HEK293 (cell line): ENCODE measurements at regions not wholly inside any gene's neighbourhood (a gene's known extent, or its start where the extent isn't known, plus 50 kb on each side); places are given as distances from the start of the nearest gene placed in this dataset.

Source experiments
- CTCF ChIA-PET: fragments of 350-600 bp; formaldehyde crosslinking; extraction: SDS; loops from one replicate; lab custom pipeline; 2021; ENCODE audit warnings: antibody characterized with exemption; lab: Yijun Ruan, JAX
- POLR2A ChIA-PET: fragments of 300-600 bp; formaldehyde crosslinking; extraction: SDS; loops from one replicate; lab custom pipeline; 2020; ENCODE audit warnings: antibody characterized with exemption, inconsistent platforms; lab: Yijun Ruan, JAX
- H3K27ac ChIP-seq: fragments of 200-500 bp; sonication (Bioruptor generic); 2 replicates; pipeline ENCODE4 v1.5.1; 2014; ENCODE audit warnings: low read depth, low read length, control low read depth, inconsistent platforms; ENCODE audit errors: extremely low read depth
- H3K36me3 ChIP-seq, 2 experiments: fragments of 200-500 bp in 1 of 2; sonication (Bioruptor generic) in 1 of 2; 1 replicate in 1 of 2; 2 replicates in 1 of 2; pipeline ENCODE4 v1.5.1; 2014 to 2017; ENCODE audit warnings: inconsistent platforms in 2 of 2, low read length in 2 of 2; ENCODE audit not compliant: control insufficient read depth in 2 of 2, insufficient read depth in 1 of 2
- H3K4me1 ChIP-seq: fragments of 200-500 bp; sonication (Bioruptor generic); 2 replicates; pipeline ENCODE4 v1.5.1; 2014; ENCODE audit warnings: mild to moderate bottlenecking, low read length, inconsistent platforms; ENCODE audit not compliant: control insufficient read depth, insufficient read depth
- H3K4me3 ChIP-seq: 2 replicates; pipeline ENCODE4 v1.5.1; 2011; ENCODE audit warnings: low read depth, mild to moderate bottlenecking, control low read depth, low read length, moderate library complexity
- H3K9me3 ChIP-seq: fragments of 200-500 bp; sonication (Bioruptor generic); 2 replicates; pipeline ENCODE4 v1.5.1; 2014; ENCODE audit warnings: low read depth, low read length, inconsistent platforms; ENCODE audit not compliant: control insufficient read depth, insufficient read depth
- BCL6B ChIP-seq: fragments of 450-650 bp; formaldehyde crosslinking; IDR thresholded peaks from 2 replicates; pipeline ENCODE4 v1.5.1; 2017; ENCODE audit warnings: missing biosample characterization, missing genetic modification characterization
- IKZF3 ChIP-seq: fragments of 450-650 bp; IDR thresholded peaks from 2 replicates; pipeline ENCODE4 v1.5.0; 2018; ENCODE audit warnings: missing biosample characterization, mild to moderate bottlenecking, missing genetic modification characterization, moderate library complexity
- KLF9 ChIP-seq: fragments of 450-650 bp; formaldehyde crosslinking; IDR thresholded peaks from 2 replicates; pipeline ENCODE4 v1.5.1; 2016; ENCODE audit warnings: missing biosample characterization, missing genetic modification characterization, low read depth
- PRDM10 ChIP-seq: fragments of 450-650 bp; formaldehyde crosslinking; IDR thresholded peaks from 2 replicates; pipeline ENCODE4 v1.5.1; 2016; ENCODE audit warnings: missing biosample characterization, missing genetic modification characterization
- ZBTB6 ChIP-seq: fragments of 450-650 bp; formaldehyde crosslinking; IDR thresholded peaks from 2 replicates; pipeline ENCODE4 v1.5.1; 2017; ENCODE audit warnings: missing biosample characterization, missing genetic modification characterization
- ZFP69B ChIP-seq: fragments of 450-650 bp; formaldehyde crosslinking; IDR thresholded peaks from 2 replicates; pipeline ENCODE4 v1.5.1; 2016; ENCODE audit warnings: missing biosample characterization, missing genetic modification characterization
- ZNF132 ChIP-seq: fragments of 450-650 bp; formaldehyde crosslinking; IDR thresholded peaks from 2 replicates; pipeline ENCODE4 v1.5.1; 2017; ENCODE audit warnings: missing biosample characterization, missing genetic modification characterization, borderline replicate concordance
- ZNF138 ChIP-seq: fragments of 450-650 bp; formaldehyde crosslinking; IDR thresholded peaks from 2 replicates; pipeline ENCODE4 v1.5.1; 2016; ENCODE audit warnings: missing biosample characterization, missing genetic modification characterization, borderline replicate concordance
- ZNF394 ChIP-seq: fragments of 450-650 bp; formaldehyde crosslinking; IDR thresholded peaks from 2 replicates; pipeline ENCODE4 v1.5.1; 2016; ENCODE audit warnings: missing biosample characterization, missing genetic modification characterization, mild to moderate bottlenecking, moderate library complexity, borderline replicate concordance
- ZNF510 ChIP-seq: fragments of 450-650 bp; formaldehyde crosslinking; IDR thresholded peaks from 2 replicates; pipeline ENCODE4 v1.5.1; 2018; ENCODE audit warnings: mild to moderate bottlenecking, missing genetic modification characterization, missing biosample characterization; ENCODE audit not compliant: insufficient replicate concordance
- ZNF530 ChIP-seq: fragments of 450-650 bp; formaldehyde crosslinking; IDR thresholded peaks from 2 replicates; pipeline ENCODE4 v1.5.1; 2016; ENCODE audit warnings: low read depth, missing biosample characterization, missing genetic modification characterization
- ZNF555 ChIP-seq: fragments of 450-650 bp; formaldehyde crosslinking; conservative IDR thresholded peaks from 2 replicates; pipeline ENCODE4 v1.5.1; 2017; ENCODE audit warnings: missing biosample characterization, mild to moderate bottlenecking, missing genetic modification characterization, inconsistent platforms
- ZNF561 ChIP-seq: fragments of 450-650 bp; IDR thresholded peaks from 2 replicates; pipeline ENCODE4 v1.5.1; 2018; ENCODE audit warnings: missing biosample characterization, missing genetic modification characterization, borderline replicate concordance
- ZNF596 ChIP-seq: fragments of 450-650 bp; IDR thresholded peaks from 2 replicates; pipeline ENCODE4 v1.5.0; 2018; ENCODE audit warnings: missing biosample characterization, mild to moderate bottlenecking, missing genetic modification characterization, moderate library complexity
- ZNF629 ChIP-seq: fragments of 450-650 bp; formaldehyde crosslinking; IDR thresholded peaks from 2 replicates; pipeline ENCODE4 v1.5.1; 2017; ENCODE audit warnings: missing biosample characterization, missing genetic modification characterization
- ZNF747 ChIP-seq: fragments of 450-650 bp; formaldehyde crosslinking; IDR thresholded peaks from 2 replicates; pipeline ENCODE4 v1.5.1; 2016; ENCODE audit warnings: missing biosample characterization, missing genetic modification characterization
- ZSCAN16 ChIP-seq: fragments of 450-650 bp; formaldehyde crosslinking; IDR thresholded peaks from 2 replicates; pipeline ENCODE4 v1.5.1; 2016; ENCODE audit warnings: missing biosample characterization, missing genetic modification characterization

- TF ChIP-seq PRDM10, result 0 out of 2 replicates have a peak, but pooled peaks have one; percentile 19
- TF ChIP-seq ZBTB6 (tag by site-specific recombination), result no peak
- peak; percentile 85 for TF ChIP-seq ZNF629 (tag by site-specific recombination)
- no peak for TF ChIP-seq ZNF555 (tag by site-specific recombination)
- TF ChIP-seq ZNF394 (tag by site-specific recombination), result peak; percentile 34
- TF ChIP-seq ZNF747 (tag by site-specific recombination), result no peak
- TF ChIP-seq ZSCAN16 (tag by site-specific recombination), result no peak
- no peak for TF ChIP-seq ZNF530 (tag by site-specific recombination)
- no peak for TF ChIP-seq ZNF510 (tag by site-specific recombination)
- peak; percentile 25; the same call in 1 of the 2 replicates for TF ChIP-seq ZFP69B (tag by site-specific recombination)
- no peak for TF ChIP-seq BCL6B
- no peak for TF ChIP-seq KLF9 (tag by site-specific recombination)
- no peak for TF ChIP-seq ZNF596 (tag by site-specific recombination)
- no peak for TF ChIP-seq ZNF132
- TF ChIP-seq ZNF561 (tag by site-specific recombination), result no peak
- TF ChIP-seq ZNF138 (tag by site-specific recombination), result no peak
Measured at GRCh38 chr1:8094481-8095241, 68.6 kb upstream of the ERRFI1 start (continued).

GRCh38 chr1:8093221-8093980 lies 67.3 kb upstream of the ERRFI1 start:
- ChIA-PET CTCF (interaction anchor here (0.6 to 1.1 kb wide), 4 partner anchors 19 to 221 kb away, joined by 3 read pairs; no protein-coding TSS in a partner anchor), POLR2A (interaction anchor here (0.7 kb wide), 1 partner anchor 433 kb away, joined by 4 read pairs; no protein-coding TSS in a partner anchor)
- Histone ChIP-seq H3K36me3 (no peaks in the 10 kb centered on the region), H3K4me3 (no peak overlapping the region), H3K4me1 (peaks cover 17% of the 10 kb centered on the region), H3K9me3 (no peaks in the 10 kb centered on the region), H3K27ac (no peak overlapping the region)
- no peak for TF ChIP-seq IKZF3 (tag by site-specific recombination)
